ENCODE measurements at regions not wholly inside any gene's neighbourhood (a gene's known extent, or its start where the extent isn't known, plus 50 kb on each side); places are given as distances from the start of the nearest gene placed in this dataset.

DNA sequence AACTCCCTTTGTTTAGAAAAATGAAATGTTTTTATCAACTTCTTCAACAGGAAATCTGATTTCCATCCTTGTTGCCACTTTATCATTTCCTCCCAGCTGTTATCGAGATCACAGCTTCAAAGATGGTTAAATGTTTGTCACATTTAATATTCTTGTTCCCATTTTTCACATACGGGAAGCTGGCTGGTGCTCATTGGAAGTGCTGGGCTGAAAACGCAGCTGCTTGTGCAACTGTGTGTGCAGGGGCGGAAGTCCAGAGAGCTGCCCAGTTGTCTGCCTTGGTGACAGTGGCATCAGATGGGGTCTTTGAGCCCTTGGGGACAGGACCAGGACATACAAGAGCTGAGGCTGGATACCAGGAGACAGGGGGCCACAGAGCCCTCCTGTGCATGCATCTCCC, 549.2 kb upstream of the CDH11 start:
- no peak overlapping the region for H4K5ac ChIP-seq (ENCODE audit: insufficient read length, low read depth, low read length)
- H3K79me2 ChIP-seq (ENCODE audit: control insufficient read depth in 1 of 2, insufficient read depth in 2 of 2, low read length in 2 of 2) = no peaks in the 10 kb centered on the region
- H4K8ac ChIP-seq (ENCODE audit: extremely low read depth, insufficient read depth, low read length) = no peak overlapping the region
- H3K18ac ChIP-seq (ENCODE audit: extremely low read depth, low read length) = no peak overlapping the region
- H2BK12ac ChIP-seq (ENCODE audit: low read depth, low read length) = no peak overlapping the region
- H2BK5ac ChIP-seq (ENCODE audit: low read depth, low read length) = no peak overlapping the region
- 90% methylated on average over 4 of the region's 4 CpGs; no CpG with 5 or more reads in 1 of the 2 experiments for WGBS, 2 experiments (ENCODE audit: extremely low coverage in 1 of 2, insufficient coverage in 1 of 2, insufficient read length in 1 of 2, insufficient replicate concordance in 2 of 2, low coverage in 1 of 2, low lambda C conversion rate in 2 of 2, missing lambda C conversion rate in 1 of 2)
- no peaks in the 10 kb centered on the region; a peak in 1 of 8 replicates for H3K36me3 ChIP-seq (ENCODE audit: control insufficient read depth in 2 of 4, insufficient read depth in 4 of 4, low read length in 3 of 4)
- H2AFZ ChIP-seq (ENCODE audit: low read length) = no peak overlapping the region
- H3K23me2 ChIP-seq (ENCODE audit: low read depth, low read length) = no peaks in the 10 kb centered on the region
- no peaks in the 10 kb centered on the region for H3K79me1 ChIP-seq (ENCODE audit: low read depth, low read length)
- FAIRE-seq (no peak), DNase-seq (ENCODE audit: low read depth in 1 of 2, low spot score in 2 of 2) (no peak)
- no peak overlapping the region for H3K56ac ChIP-seq (replicated peaks; ENCODE audit: insufficient read length, low read depth, low read length)
- H3K4me1 ChIP-seq (replicated peaks in 1 of 4; ENCODE audit: control insufficient read depth in 3 of 4, insufficient read depth in 4 of 4, low read length in 3 of 4) = peaks cover 0 to 5% (median 2%) of the 10 kb centered on the region in 4 experiments; a peak in 3 of 7 replicates
- H4K20me1 ChIP-seq (replicated peaks in 1 of 2; ENCODE audit: control insufficient read depth in 1 of 2, insufficient read depth in 2 of 2, low read length in 2 of 2) = no peaks in the 10 kb centered on the region
- H3K14ac ChIP-seq (ENCODE audit: insufficient read length) = no peak overlapping the region
- H2AK5ac ChIP-seq (ENCODE audit: low read depth, low read length) = no peak overlapping the region
- H2BK15ac ChIP-seq (ENCODE audit: low read length) = no peak overlapping the region
- H2BK120ac ChIP-seq (replicated peaks; ENCODE audit: low read depth, low read length) = no peak overlapping the region
- peaks cover 0 to 3% of the 10 kb centered on the region in 2 experiments; a peak in 1 of 4 replicates for H3K9me3 ChIP-seq (ENCODE audit: insufficient read depth in 2 of 2, low read depth in 1 of 2, low read length in 1 of 2)
- CTCF ChIA-PET (ENCODE audit: partially characterized antibody) = interaction anchor here (0.7 to 1.0 kb wide), 3 partner anchors 34 to 96 kb away, joined by 3 read pairs; no protein-coding TSS in a partner anchor
- H4K91ac ChIP-seq (replicated peaks; ENCODE audit: insufficient read length, low read length) = no peak overlapping the region
- H3K9ac ChIP-seq (replicated peaks in 1 of 4; ENCODE audit: extremely low read depth in 1 of 4, low read depth in 3 of 4, low read length in 3 of 4) = no peak overlapping the region; a peak in 1 of 7 replicates
- no peaks in the 10 kb centered on the region for H3K27me3 ChIP-seq (replicated peaks in 1 of 4; ENCODE audit: control insufficient read depth in 3 of 4, extremely low read depth in 1 of 4, insufficient read depth in 3 of 4, low read length in 3 of 4)
- no peak overlapping the region for H3K4ac ChIP-seq (replicated peaks; ENCODE audit: insufficient read length, low read depth, low read length)
- no peak overlapping the region for H3K4me3 ChIP-seq (ENCODE audit: extremely low read depth in 1 of 4, insufficient read depth in 2 of 4, low read depth in 3 of 4, low read length in 4 of 4)
- H2BK20ac ChIP-seq (ENCODE audit: low read length) = no peak overlapping the region
- H3K4me2 ChIP-seq (ENCODE audit: insufficient read depth in 1 of 2, low read depth in 2 of 2, low read length in 2 of 2) = no peak overlapping the region
- no peak overlapping the region for H3K23ac ChIP-seq (ENCODE audit: insufficient read length)
- POLR2A ChIA-PET (ENCODE audit: partially characterized antibody) = no interaction called here
- no peak overlapping the region for H3K27ac ChIP-seq (ENCODE audit: low read depth, low read length)
- TF ChIP-seq CBX5 (IDR thresholded peaks at IDR 0.05; ENCODE audit: low read depth, low read length) (no peak), CEBPB (IDR thresholded peaks at IDR 0.05; ENCODE audit: low read depth, low read length) (no peak), JUND (IDR thresholded peaks at IDR 0.05; ENCODE audit: low read length) (no peak), YY1 (IDR thresholded peaks at IDR 0.05; ENCODE audit: low read depth, low read length) (no peak), BACH1 (IDR thresholded peaks at IDR 0.05; ENCODE audit: low read length) (no peak), TEAD4 (IDR thresholded peaks at IDR 0.05; ENCODE audit: low read depth, low read length) (no peak), ZNF274 (IDR thresholded peaks at IDR 0.05; ENCODE audit: borderline replicate concordance, extremely low read depth, low read length) (no peak), RBBP5 (IDR thresholded peaks at IDR 0.05; ENCODE audit: borderline replicate concordance, low read depth, low read length) (no peak), RNF2 (IDR thresholded peaks at IDR 0.05; ENCODE audit: borderline replicate concordance, low read depth, low read length, missing control alignments, poor library complexity, severe bottlenecking) (no peak), HDAC2 (IDR thresholded peaks at IDR 0.05; ENCODE audit: borderline replicate concordance in 1 of 2, low read depth in 2 of 2, low read length in 2 of 2) (no peak)
- TF ChIP-seq, protein P1, sequence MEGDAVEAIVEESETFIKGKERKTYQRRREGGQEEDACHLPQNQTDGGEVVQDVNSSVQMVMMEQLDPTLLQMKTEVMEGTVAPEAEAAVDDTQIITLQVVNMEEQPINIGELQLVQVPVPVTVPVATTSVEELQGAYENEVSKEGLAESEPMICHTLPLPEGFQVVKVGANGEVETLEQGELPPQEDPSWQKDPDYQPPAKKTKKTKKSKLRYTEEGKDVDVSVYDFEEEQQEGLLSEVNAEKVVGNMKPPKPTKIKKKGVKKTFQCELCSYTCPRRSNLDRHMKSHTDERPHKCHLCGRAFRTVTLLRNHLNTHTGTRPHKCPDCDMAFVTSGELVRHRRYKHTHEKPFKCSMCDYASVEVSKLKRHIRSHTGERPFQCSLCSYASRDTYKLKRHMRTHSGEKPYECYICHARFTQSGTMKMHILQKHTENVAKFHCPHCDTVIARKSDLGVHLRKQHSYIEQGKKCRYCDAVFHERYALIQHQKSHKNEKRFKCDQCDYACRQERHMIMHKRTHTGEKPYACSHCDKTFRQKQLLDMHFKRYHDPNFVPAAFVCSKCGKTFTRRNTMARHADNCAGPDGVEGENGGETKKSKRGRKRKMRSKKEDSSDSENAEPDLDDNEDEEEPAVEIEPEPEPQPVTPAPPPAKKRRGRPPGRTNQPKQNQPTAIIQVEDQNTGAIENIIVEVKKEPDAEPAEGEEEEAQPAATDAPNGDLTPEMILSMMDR (IDR thresholded peaks at IDR 0.05; ENCODE audit: control extremely low read depth in 1 of 3, insufficient read depth in 1 of 3, low read depth in 1 of 3, low read length in 3 of 3) = no peak
- TF ChIP-seq, protein P2, sequence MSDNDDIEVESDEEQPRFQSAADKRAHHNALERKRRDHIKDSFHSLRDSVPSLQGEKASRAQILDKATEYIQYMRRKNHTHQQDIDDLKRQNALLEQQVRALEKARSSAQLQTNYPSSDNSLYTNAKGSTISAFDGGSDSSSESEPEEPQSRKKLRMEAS (IDR thresholded peaks at IDR 0.05) = no peak

Data from H1 (cell line).